ENCODE measurements at regions not wholly inside any gene's neighbourhood (a gene's known extent, or its start where the extent isn't known, plus 50 kb on each side); places are given as distances from the start of the nearest gene placed in this dataset.

GRCh38 chr18:40274618-40275196 is 1680.3 kb upstream of the PIK3C3 start:
- no peaks in the 10 kb centered on the region for H3K36me3 Mint-ChIP-seq
- H3K4me3 Mint-ChIP-seq, result no peak overlapping the region
- ATAC-seq (no peak), DNase-seq (no peak)
- intact Hi-C loops (cut with micrococcal nuclease), result no loop called here
- H3K27ac ChIP-seq (ENCODE audit: low read length), result no peak overlapping the region
- peaks cover 4% of the 10 kb centered on the region for H3K9me3 ChIP-seq (ENCODE audit: control insufficient read depth, insufficient read depth, low read length)
- no peaks in the 10 kb centered on the region for H3K36me3 ChIP-seq (ENCODE audit: control insufficient read depth, insufficient read depth, low read length)
- H3K9me3 Mint-ChIP-seq, result peaks cover 17 to 19% of the 10 kb centered on the region in 2 donors
- H3K27me3 Mint-ChIP-seq (ENCODE audit: low read depth in 2 of 2), result no peaks in the 10 kb centered on the region
- H3K4me3 ChIP-seq (ENCODE audit: low read length), result no peak overlapping the region
- H3K4me1 Mint-ChIP-seq, result no peaks in the 10 kb centered on the region
- H3K27me3 ChIP-seq (ENCODE audit: control insufficient read depth, insufficient read depth, low read length), result no peaks in the 10 kb centered on the region
- no peak for TF ChIP-seq CTCF (IDR thresholded peaks at IDR 0.05)
- H3K4me1 ChIP-seq (ENCODE audit: control insufficient read depth, insufficient read depth, low read length), result no peaks in the 10 kb centered on the region
- no peak overlapping the region for H3K27ac Mint-ChIP-seq

DNA sequence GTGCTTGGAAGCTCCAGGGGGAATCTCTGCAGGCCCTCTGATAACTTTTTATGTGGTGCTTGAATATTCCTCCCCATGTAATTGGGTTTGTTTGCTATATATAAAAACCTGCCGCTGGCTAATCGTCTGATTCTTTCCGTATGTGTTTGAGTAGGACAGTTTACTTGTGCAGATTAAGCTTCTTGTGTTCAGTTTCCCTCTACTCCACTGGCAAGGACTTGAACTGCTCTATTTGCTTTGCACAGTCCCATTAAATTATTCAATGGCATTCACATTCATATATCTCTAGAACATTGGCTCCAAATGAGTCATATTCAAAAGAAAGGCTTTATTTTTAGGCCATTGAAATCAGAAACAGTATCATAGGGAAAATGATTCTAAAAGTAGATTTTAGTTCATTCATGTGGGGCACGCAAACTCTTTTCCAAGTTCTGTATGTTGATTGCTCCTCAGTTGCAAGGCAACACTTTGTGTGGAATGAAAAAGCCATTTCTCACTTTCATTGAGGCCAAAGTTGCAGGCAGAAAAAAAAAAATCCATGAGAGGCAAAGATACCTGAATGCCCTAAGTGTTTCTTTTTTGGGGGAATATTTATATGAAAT is 1682.3 kb upstream of the PIK3C3 start:
- 91% methylated on average over 3 of the region's 4 CpGs for WGBS (ENCODE audit: insufficient coverage)
- no peak overlapping the region for H3K27ac Mint-ChIP-seq
- H3K36me3 Mint-ChIP-seq, result no peaks in the 10 kb centered on the region
- peaks cover 4% of the 10 kb centered on the region for H3K9me3 ChIP-seq (ENCODE audit: control insufficient read depth, insufficient read depth, low read length)
- H3K27ac ChIP-seq (ENCODE audit: low read length), result no peak overlapping the region
- no peaks in the 10 kb centered on the region for H3K4me1 Mint-ChIP-seq
- no peaks in the 10 kb centered on the region for H3K27me3 ChIP-seq (ENCODE audit: control insufficient read depth, insufficient read depth, low read length)
- no peaks in the 10 kb centered on the region for H3K36me3 ChIP-seq (ENCODE audit: control insufficient read depth, insufficient read depth, low read length)
- H3K4me3 Mint-ChIP-seq, result no peak overlapping the region
- ATAC-seq (no peak), DNase-seq (no peak)
- no peak for TF ChIP-seq CTCF (IDR thresholded peaks at IDR 0.05)
- H3K27me3 Mint-ChIP-seq (ENCODE audit: low read depth in 2 of 2), result no peaks in the 10 kb centered on the region
- peaks cover 19 to 24% of the 10 kb centered on the region in 2 donors for H3K9me3 Mint-ChIP-seq
- no peaks in the 10 kb centered on the region for H3K4me1 ChIP-seq (ENCODE audit: control insufficient read depth, insufficient read depth, low read length)
- no peak overlapping the region for H3K4me3 ChIP-seq (ENCODE audit: low read length)
- intact Hi-C loops (cut with micrococcal nuclease), result no loop called here

DNA sequence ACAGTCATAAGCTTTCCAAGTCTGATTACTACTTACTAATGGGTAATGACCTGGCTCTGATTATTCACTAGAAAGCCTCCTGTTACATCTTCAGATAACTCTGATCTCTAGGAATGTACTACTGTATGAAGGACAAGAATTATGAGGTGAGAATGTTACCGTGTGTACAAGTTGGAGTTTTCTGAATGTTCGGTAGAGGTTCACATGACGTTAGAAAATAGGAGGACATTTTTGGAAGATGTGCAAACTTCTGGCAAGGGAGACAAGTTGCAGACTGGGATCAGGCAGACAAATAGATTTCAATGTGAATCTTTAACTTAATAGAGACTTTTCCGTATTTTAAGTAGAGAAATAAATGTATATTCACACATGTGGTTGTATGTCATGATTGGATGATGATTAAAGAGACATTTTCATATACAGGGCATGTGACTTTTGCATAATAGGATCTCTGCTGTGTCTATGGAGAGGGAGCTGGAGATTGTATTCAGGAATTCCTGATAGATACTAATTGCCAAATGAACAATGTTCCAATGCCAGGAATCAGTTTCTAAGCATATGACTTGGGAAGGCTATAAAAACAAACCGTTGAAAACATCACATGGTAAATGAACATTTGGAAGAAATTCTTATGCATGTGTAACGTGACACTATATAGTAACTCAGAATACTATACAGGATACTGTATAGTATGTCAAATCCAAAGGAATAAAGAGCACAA is 1695.8 kb upstream of the PIK3C3 start:
- intact Hi-C loops (cut with micrococcal nuclease), result no loop called here
- H3K27me3 Mint-ChIP-seq (ENCODE audit: low read depth in 2 of 2), result no peaks in the 10 kb centered on the region
- no peak overlapping the region for H3K27ac Mint-ChIP-seq
- H3K9me3 Mint-ChIP-seq, result peaks cover 17 to 33% of the 10 kb centered on the region in 2 donors
- H3K27me3 ChIP-seq (ENCODE audit: control insufficient read depth, insufficient read depth, low read length), result no peaks in the 10 kb centered on the region
- H3K4me1 Mint-ChIP-seq, result no peaks in the 10 kb centered on the region
- no peak overlapping the region for H3K4me3 ChIP-seq (ENCODE audit: low read length)
- ATAC-seq (no peak), DNase-seq (no peak)
- no peaks in the 10 kb centered on the region for H3K36me3 ChIP-seq (ENCODE audit: control insufficient read depth, insufficient read depth, low read length)
- H3K27ac ChIP-seq (ENCODE audit: low read length), result no peak overlapping the region
- peaks cover 7% of the 10 kb centered on the region for H3K9me3 ChIP-seq (ENCODE audit: control insufficient read depth, insufficient read depth, low read length)
- 93% methylated on average over 5 of the region's 6 CpGs for WGBS (ENCODE audit: insufficient coverage)
- H3K4me3 Mint-ChIP-seq, result no peak overlapping the region
- no peaks in the 10 kb centered on the region for H3K36me3 Mint-ChIP-seq
- TF ChIP-seq CTCF (IDR thresholded peaks at IDR 0.05), result no peak
- no peaks in the 10 kb centered on the region for H3K4me1 ChIP-seq (ENCODE audit: control insufficient read depth, insufficient read depth, low read length)
